Suprapubic skin (tissue), 3 donors: ENCODE measurements at regions not wholly inside any gene's neighbourhood (a gene's known extent, or its start where the extent isn't known, plus 50 kb on each side); places are given as distances from the start of the nearest gene placed in this dataset.

ENCODE experiments used
- CTCF ChIP-seq, 2 donors: fragments of 200-600 bp in 1 of 2; fragments of 450-650 bp in 1 of 2; sonication (generic) in 1 of 2; IDR thresholded peaks; one replicate each; pipeline ENCODE4 v1.5.1; 2016 to 2019; ENCODE audit warnings: antibody characterized with exemption in 2 of 2, mild to moderate bottlenecking in 1 of 2, moderate library complexity in 1 of 2
- EP300 ChIP-seq: sonication (generic); formaldehyde crosslinking; IDR thresholded peaks from one replicate; pipeline ENCODE4 v1.6.1; 2017; ENCODE audit warnings: antibody characterized with exemption
- POLR2A ChIP-seq, 2 donors: fragments of 450-650 bp; IDR thresholded peaks; one replicate each; pipeline ENCODE4 v1.6.1; 2017; ENCODE audit warnings: antibody characterized with exemption in 2 of 2, mild to moderate bottlenecking in 2 of 2, moderate library complexity in 2 of 2

DNA sequence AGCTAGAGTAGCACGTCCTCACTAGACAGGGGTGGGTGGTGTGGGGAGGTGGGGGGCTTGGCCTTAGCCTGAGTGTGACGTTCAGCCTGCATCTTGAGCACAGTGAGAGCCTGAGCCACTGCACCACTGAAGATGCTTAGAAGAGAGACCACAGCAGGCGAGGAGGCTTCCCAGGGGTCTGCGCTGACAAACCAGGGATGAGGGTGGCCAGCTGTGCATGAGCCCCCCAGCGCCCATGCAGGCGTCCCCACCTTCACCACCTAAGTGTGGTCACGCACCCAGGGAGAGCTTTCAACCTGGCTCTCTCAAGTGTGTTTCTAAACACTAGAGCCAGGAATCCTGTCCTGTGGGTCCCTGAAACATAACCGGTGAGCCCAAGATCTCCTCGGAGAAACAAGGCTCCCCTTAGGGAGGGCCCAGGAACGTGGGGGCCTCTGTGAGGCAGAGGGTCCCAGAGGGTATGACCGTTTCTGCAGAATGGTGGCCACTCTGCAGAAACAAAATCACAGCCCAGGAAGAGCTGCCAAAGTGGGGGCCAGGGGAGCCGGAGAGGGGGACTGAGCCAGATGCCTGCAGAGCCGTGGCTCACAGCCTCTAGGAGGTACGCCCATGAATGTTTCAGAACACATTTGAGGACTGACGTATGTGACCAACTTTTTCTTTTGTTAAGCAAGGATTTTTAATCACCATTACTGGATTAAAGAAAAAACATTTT is 85.2 kb upstream of the INSIG1 start:
- TF ChIP-seq CTCF (IDR thresholded peaks at IDR 0.05) (no peak), EP300 (no peak), POLR2A (IDR thresholded peaks at IDR 0.05) (no peak)
